GM19467 (cell line): ENCODE measurements at regions not wholly inside any gene's neighbourhood (a gene's known extent, or its start where the extent isn't known, plus 50 kb on each side); places are given as distances from the start of the nearest gene placed in this dataset.

Experiments
- ATAC-seq: cut with Tn5 transposase; IDR thresholded peaks from one replicate; pipeline ENCODE4 v1.9.1; 2021; ENCODE audit warnings: mild to moderate bottlenecking, moderate library complexity; ENCODE audit not compliant: unreplicated experiment

DNA sequence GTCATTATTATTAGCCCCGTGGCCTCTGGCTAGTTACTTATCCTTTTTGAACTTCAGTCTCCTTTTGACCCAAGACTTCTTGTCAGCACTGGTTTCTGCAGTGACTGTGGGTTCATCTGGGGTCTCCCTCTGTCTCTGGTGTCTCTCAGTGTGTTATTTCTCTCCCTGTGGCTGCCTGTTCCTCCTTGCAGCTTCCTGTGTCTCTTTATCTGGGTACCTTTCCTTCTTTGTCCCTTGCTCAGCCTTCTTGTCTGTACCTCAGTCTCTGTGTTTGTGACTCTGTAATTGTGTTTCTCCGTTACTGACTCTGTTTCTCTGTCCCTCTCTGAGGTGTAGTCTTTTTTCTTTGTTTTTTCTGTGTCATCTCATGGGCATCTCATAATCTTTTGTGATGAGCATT lies 102.6 kb upstream of the CDH11 start:
- no peak for ATAC-seq

DNA sequence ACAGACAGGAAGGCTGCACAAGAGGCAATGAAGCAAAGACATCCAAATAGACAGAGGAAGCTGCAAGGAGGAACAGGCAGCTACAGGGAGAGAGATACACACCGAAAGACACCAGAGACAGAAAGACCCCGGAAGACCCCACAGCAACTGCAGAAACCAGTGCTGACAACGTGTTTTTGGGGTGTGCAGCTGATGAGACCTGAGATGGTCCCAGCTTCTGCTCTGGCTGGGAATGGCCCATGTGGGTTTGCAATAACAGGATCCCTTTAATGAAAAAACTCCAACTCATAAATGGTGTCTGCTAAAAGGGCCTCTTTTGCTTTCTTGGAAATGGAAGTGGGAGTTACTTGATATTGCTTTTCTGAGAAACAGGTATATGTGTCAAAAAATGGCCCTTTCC lies 101.5 kb upstream of the CDH11 start:
- no peak for ATAC-seq

DNA sequence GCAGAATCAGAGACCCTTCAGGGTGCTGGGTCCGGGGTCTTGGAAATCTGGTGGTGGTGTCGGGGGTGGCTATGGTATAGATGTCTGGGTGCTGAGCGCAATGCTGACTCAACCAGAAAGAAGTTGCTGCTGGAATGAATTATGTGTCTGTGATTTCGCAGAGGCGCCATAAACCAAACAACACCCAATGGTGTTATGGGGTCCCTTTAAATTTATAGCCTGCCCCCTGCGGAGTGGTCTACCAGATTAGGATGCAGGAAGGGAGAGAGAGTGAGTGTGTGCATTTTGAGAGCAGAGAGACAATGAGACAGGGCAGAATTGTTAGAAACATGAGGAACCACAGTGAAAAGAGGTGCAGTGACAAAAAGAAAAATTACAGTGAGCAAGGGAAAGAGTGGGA lies 100.7 kb upstream of the CDH11 start:
- no peak for ATAC-seq

DNA sequence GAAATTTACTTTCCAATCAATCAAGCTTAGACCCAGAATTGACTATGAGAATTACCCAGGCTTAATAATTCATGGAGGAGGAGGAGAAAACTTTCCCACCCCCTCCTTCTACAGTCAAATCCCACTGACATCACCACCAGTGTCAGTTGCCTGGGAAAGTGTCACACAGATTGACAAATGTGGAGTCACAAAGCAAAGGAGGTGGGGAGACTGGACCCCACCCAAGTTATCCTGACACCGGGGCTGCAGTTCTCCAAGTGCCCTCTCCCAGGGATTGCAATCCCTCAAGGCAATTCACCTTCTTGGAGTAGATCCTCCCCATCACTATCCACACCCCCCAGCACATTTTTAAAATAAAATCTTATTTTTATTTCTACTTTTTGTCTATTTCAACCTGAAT lies 100.2 kb upstream of the CDH11 start:
- no peak for ATAC-seq

DNA sequence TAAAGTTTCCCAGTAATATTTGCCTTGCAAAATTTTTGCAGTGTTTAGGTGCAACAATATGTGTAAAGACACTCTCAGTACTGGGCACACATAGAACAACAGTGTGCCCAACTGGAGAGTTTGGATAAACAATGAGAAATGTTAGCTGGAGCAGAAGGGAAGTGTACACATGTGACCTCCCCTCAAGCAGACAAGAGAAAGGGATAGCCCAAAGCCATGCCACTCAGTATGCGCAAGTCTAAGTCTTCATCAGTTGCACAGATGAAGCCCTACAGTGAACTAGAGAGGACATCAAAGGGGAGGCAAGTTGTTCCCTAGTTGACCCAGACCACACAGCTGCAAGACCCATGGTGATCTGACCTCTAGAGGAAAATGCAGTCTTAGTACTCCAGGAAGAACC lies 97.9 kb upstream of the CDH11 start:
- ATAC-seq: no peak

DNA sequence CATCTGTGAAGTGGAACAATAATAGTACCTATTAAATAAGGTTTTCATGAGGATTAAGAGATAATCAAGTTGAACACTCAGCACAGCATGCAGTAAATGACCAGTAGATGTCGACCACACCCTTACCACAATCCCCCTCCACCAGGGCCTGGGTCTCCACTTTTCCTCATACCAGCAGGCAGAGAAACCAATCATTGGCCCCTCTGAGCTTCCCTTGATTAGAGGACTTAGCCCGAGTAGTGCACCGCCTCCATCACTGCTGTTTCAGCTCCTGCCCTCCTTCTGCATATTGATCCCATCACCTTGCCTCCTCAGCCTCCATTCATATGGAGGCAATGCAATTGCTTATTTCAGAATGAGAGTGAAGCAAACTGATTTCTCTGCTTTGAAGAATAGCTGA lies 96.5 kb upstream of the CDH11 start:
- no peak for ATAC-seq

DNA sequence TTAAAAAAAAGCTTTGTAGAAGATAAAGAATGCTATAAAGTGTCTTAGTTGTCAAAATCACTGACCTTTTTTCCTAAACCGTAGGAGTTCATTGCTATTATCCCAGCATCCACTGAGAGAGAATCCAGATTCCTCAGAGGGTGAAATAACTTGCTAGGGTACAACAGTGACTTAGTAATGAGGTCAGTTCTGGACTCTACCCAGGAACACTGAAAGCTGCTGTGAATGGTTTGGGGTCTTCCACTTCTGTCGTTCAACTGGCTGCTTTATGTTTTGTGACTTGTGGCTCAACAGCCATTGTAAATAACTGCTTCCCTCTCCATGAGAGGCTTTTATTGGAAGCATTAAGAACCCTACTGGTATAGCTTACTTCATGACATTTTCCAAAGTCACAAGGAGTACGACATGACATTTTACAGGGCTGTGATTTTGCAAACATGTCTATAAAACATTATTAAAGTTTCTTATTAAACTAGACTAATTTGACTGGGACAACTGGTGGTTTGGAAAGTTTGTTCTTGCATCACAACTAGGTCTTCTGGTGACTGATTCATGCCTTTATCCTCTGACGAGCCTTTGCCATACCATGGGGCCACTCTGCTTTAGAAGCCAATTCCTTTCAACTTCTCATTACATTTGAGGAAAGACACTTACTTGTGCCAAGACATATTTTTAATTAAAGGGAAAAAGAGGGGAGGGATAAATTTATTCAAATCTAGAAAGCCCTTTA lies 92.2 kb upstream of the CDH11 start:
- ATAC-seq: no peak

DNA sequence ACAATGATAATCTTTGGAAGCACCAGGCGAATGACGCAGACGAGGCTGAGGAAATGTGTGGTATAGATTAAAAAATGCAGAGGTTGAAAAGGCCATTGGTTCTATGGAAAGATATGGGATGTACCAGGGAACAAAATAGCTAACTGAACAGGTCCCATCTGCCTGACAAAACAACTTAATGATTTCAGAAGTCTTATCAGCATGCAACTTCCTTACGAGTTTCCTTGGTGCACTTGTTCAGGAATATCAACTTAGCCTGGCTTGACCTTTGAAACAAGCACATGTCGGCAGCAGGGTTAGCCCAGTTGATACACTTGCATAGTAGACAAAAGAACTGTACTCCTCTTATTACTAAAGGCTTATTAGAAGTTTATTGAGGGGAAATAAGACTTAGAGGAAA lies 90.9 kb upstream of the CDH11 start:
- no peak for ATAC-seq

DNA sequence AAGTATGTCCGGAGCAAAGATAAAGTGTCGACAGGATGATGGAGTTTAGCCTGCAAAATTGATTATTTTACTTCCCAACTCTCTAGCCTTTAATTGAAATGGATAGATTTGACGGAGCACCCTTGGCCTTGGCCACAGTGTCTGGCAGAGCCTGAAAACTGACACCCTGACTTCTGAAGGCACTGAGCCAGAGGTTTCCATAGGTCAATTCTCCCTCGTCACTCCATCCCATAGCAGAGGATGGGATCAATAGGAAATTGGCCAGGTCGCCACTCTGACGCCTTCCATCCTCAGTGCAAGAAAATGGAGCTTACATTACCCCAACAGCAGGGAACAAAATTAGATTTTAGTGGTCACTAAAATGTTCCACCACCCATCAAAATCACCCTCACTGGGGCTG lies 90.4 kb upstream of the CDH11 start:
- ATAC-seq: no peak

DNA sequence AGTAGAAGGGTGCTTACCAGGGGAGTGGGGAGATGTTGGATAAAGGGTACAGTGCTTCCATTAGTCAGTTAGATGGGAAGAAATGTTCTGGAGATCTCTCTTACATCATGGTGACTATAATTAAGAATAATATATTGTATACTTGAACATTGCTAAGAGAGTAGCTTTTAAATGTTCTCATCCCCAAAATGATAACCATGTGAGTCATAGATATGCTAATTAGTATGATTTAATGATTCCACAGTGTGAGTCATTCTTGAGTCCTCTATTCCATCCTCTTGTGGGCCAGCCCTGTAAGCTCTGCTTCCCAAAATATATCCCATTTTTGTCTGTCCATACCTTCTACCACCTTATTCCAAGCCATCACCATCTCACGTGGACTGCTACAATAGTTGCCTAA lies 80.6 kb upstream of the CDH11 start:
- no peak for ATAC-seq

DNA sequence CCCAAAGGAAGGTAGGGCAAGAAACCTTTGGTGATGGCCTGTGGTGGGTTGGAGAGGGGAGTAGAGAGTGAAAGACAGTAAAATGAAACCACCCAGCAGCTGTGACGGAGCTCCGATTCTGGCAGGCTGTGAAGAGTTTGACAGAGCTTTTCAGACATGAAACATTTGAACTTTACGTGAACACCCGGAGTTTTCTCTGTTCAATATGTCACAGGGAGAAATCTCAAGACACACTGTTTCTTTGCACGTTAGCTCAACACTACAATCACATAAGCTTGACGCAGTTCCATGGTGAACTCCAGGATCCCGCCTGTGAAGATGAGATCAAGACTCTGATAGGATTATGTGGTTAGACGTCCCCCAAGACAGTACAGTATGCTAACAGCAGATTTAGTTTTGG lies 79.6 kb upstream of the CDH11 start:
- no peak for ATAC-seq

DNA sequence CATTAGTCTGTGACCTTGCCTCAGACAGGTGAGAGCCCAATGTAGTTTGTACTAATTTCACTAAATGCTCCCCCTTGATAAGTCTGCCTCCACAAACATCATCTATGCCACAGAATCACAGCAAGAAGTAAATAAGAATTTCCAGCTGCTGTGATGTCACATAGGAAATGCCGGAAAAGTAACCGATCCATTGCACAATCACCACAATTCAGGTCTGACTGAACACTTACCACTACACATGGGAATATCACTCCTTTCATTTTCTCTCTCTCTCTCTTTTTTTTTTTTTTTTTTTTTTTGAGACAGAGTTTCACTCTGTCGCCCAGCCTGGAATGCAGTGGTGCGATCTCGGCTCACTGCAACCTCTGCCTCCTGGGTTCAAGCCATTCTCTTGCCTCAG lies 79.0 kb upstream of the CDH11 start:
- no peak for ATAC-seq

DNA sequence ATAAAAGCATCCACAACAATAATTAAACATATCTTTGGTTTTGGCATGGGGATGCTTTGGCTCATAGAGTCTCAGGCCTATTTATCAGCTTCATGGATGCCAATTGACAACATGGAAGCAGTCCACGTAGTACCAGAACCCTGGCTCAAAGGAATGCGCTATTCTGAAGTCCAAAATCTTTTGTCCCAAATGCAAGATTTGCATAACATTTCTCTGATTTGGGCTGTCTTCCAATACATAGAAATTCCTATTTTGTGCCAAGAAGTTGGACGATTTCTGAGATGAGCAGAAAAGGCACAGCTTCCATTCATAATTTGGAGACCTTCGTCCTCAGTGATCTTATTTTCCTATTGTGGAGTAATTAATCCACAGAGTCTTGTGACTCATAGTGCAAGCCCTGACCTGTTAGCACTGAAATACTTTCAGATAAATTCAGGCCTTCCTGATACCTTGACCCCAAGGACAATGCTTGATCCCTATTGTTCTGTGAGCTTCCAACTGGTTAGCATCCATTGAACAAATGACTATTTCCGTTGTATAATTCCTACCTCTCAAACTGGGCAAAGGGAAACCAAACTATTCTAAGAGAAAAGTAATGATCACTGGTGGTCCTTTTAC lies 78.4 kb upstream of the CDH11 start:
- no peak for ATAC-seq

DNA sequence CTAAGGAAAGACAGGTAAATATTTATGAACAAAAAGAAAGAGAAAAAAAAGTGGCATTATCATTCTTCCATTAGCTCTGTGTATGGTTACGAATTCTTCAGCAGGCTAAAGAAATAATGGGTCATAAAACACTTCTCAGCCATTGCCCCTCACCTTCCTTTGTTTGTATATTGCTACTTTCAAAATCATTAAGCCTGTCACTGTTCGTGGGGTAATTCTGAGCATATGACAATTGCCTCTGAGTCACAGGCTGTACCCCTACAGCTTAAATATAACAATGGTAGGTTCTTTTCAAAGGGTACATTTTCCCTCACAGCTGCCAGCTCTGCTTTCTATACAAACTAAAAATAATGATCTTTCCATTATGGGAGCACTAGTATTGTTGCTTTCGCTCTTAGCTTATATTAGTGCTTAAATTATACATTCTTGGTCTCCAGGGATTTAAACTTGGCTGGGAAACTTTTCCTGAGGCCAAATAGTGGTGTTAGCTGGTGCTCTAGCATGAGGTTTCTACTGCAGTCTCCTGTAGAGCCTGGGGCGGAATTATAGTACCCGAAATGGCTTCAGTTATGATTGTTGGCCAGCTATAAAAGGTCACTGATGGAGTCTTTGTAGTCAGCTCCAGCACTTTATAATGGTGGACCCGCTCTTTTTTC lies 74.7 kb upstream of the CDH11 start:
- ATAC-seq: no peak

DNA sequence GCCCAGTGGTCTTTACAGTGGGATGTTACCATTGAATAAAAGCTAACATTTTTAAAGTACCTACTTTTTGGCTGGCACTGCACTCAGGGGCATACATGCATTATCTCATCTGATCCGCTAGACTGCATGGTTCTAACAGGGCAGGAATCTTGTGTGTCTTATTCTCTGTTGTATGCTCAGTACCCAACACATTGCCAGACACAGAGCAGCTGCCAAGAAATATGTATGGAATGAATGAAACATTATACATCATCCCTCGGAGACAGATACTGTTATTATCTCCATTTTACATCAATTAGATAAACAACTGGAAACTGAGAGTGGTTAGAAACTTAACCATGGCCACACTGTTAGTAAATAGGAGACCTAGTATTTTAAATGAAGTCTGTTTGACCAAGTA lies 74.1 kb upstream of the CDH11 start:
- no peak for ATAC-seq

DNA sequence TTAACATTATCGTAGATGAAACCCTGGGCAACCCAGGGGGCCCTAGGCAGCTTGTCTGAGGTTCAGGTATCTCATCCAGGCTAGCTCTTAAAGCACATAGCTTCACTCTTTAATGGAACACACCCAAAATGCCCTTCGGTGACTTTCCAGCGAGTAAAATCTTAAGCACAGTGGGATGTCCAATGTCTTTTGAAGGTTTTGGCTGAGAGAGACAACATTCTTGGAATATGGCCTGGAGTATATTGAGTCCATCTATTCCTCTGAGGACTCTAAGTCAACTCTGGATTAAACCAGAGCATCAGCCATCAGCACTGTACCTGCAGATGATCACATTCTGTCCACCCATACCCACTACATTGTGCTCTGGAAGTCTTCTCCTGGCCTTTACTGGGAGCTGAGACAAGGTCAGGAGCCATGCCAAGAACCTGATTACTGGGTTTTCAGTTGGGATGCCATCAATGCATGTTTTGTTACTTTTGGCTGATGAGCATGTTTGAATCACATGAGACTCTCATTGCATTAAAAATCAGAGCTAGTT lies 63.4 kb upstream of the CDH11 start:
- ATAC-seq: no peak

DNA sequence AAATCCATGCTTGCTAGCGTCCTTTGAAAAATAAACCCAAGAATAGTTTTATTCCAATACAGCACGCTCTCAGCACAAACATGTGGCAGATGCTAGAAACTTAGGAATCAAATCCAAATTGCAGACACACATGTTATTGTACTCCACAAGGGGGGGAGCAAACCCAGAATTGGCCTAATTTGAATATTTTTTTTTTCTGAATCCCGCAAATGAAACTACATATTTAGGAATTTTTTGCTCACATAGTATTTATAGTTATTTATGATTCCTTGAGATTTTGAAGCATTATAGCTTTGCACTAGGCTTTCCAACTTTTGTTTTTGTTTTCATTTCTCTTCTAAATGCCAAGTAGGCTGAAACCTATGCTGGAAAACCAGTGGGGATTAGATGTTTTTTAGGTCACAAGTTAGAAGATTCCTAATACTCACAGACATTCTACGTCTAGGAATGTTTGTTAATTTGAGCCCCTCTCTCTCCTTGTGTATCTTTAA lies 59.3 kb upstream of the CDH11 start:
- no peak for ATAC-seq

DNA sequence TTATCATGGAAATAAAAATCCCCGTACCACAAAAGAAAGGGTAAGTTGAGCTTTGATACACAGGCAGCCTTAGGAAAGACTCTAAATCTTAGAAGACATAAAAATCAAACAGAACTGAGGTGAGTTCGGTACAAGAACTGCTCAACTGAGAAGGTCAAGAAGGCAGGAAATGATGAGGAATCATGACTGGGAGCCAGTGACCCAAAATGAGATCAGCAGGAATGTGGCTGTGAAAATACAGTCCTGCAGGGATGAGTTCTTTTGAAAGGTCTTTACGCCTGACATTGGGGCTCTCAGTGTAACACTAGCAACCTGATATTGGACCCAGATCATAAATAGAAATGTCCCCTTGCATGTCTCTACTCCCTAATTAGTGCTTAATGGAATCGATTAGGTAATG lies 56.3 kb upstream of the CDH11 start:
- ATAC-seq: no peak

DNA sequence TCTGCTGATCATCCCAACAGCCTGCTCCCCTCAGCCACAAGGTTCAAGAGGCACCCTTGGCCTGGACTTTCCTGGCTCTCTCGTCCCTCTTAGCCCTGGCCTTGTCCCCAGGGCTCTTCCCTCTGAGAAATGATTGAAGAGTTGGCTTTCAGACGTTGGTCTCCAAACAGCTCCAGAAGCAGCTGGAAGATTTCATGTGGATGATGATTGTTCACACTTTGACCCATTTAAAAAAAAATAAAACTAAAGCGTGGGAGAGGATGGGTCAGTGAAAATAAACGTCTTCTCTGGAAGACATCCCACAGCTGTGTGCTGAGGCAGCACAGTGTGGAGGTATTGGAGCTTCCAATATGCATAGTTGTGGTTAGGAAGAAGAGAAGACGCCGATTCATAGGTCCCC lies 54.7 kb upstream of the CDH11 start:
- no peak for ATAC-seq

DNA sequence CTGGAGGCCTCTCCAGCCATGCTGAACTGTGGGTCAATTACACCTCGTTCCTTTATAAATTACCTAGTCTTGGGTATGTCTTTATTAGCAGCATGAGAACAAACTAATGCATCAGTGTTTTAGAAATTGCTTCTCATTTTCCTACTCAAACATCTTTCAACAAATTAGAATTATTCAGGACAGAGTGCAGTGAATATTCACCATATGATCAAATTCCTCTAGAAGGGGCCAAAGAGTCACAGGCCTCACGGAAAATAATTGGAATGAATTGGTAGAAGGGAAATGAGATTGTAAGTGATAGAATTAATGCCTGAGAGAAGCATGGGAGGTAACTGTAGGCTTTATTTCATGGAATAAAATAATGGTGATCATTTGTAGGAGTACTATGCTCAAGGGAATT lies 50.5 kb upstream of the CDH11 start:
- ATAC-seq: no peak
